RWPE2 (cell line): ENCODE measurements at regions not wholly inside any gene's neighbourhood (a gene's known extent, or its start where the extent isn't known, plus 50 kb on each side); places are given as distances from the start of the nearest gene placed in this dataset.

ENCODE experiments used
- ATAC-seq: fragments of 200-7000 bp; cut with Tn5 transposase; 3 replicates; pipeline ENCODE4 v1.9.1; 2021; ENCODE audit warnings: low read depth
- DNase-seq: peaks from one replicate; pipeline ENCODE4 v3.0.0-alpha.2; 2020; ENCODE audit warnings: low spot score
- H3K27ac ChIP-seq: fragments of 450-650 bp; 2 replicates; pipeline ENCODE4 v1.5.1; 2017; ENCODE audit warnings: mild to moderate bottlenecking; ENCODE audit not compliant: poor library complexity, severe bottlenecking
- H3K27me3 ChIP-seq: fragments of 250-450 bp; sonication (Bioruptor Pico); 2 replicates; pipeline ENCODE4 v1.5.1; 2021; ENCODE audit warnings: mild to moderate bottlenecking, moderate library complexity; ENCODE audit not compliant: insufficient read depth, poor library complexity, severe bottlenecking
- H3K36me3 ChIP-seq: fragments of 250-450 bp; sonication (Bioruptor Pico); 2 replicates; pipeline ENCODE4 v1.5.1; 2020; ENCODE audit warnings: low read depth, mild to moderate bottlenecking, moderate library complexity
- H3K4me1 ChIP-seq: fragments of 250-450 bp; sonication (Bioruptor Pico); 2 replicates; pipeline ENCODE4 v1.5.1; 2021; ENCODE audit warnings: mild to moderate bottlenecking, moderate library complexity; ENCODE audit not compliant: insufficient read depth, poor library complexity, severe bottlenecking
- H3K4me3 ChIP-seq: fragments of 250-450 bp; sonication (Bioruptor Pico); 2 replicates; pipeline ENCODE4 v1.5.1; 2021; ENCODE audit warnings: mild to moderate bottlenecking, moderate library complexity; ENCODE audit not compliant: severe bottlenecking
- H3K9me3 ChIP-seq: fragments of 250-450 bp; sonication (Bioruptor Pico); 2 replicates; pipeline ENCODE4 v1.5.1; 2021; ENCODE audit warnings: mild to moderate bottlenecking, moderate library complexity; ENCODE audit not compliant: severe bottlenecking
- CTCF ChIP-seq: fragments of 450-650 bp; IDR thresholded peaks from one replicate; pipeline ENCODE4 v1.5.1; 2017; ENCODE audit warnings: mild to moderate bottlenecking, moderate library complexity; ENCODE audit not compliant: poor library complexity, severe bottlenecking

- no peaks in the 10 kb centered on the region for H3K36me3 ChIP-seq
- no peak overlapping the region for H3K4me3 ChIP-seq
- H3K27me3 ChIP-seq, result no peaks in the 10 kb centered on the region
- DNase-seq (no peak), ATAC-seq (no peak)
- H3K9me3 ChIP-seq, result no peaks in the 10 kb centered on the region
- H3K27ac ChIP-seq, result no peak overlapping the region
- no peak for TF ChIP-seq CTCF
- H3K4me1 ChIP-seq, result no peaks in the 10 kb centered on the region
Observed at GRCh38 chrX:117532339-117532738, 584.3 kb downstream of the KLHL13 start.

GRCh38 chrX:117522725-117523700 lies 593.6 kb downstream of the KLHL13 start:
- H3K4me1 ChIP-seq, result no peaks in the 10 kb centered on the region
- no peak for TF ChIP-seq CTCF
- ATAC-seq (no peak), DNase-seq (no peak)
- H3K36me3 ChIP-seq, result no peaks in the 10 kb centered on the region
- no peaks in the 10 kb centered on the region for H3K9me3 ChIP-seq
- no peak overlapping the region for H3K27ac ChIP-seq
- H3K4me3 ChIP-seq, result no peak overlapping the region
- no peaks in the 10 kb centered on the region for H3K27me3 ChIP-seq

GRCh38 chrX:117517994-117518393 lies 598.6 kb downstream of the KLHL13 start:
- no peaks in the 10 kb centered on the region for H3K4me1 ChIP-seq
- H3K4me3 ChIP-seq, result no peak overlapping the region
- H3K27ac ChIP-seq, result no peak overlapping the region
- H3K36me3 ChIP-seq, result no peaks in the 10 kb centered on the region
- TF ChIP-seq CTCF, result no peak
- no peak for ATAC-seq
- no peaks in the 10 kb centered on the region for H3K27me3 ChIP-seq
- no peaks in the 10 kb centered on the region for H3K9me3 ChIP-seq
- no peak for DNase-seq

- no peaks in the 10 kb centered on the region for H3K27me3 ChIP-seq
- ATAC-seq (no peak), DNase-seq (no peak)
- no peaks in the 10 kb centered on the region for H3K36me3 ChIP-seq
- TF ChIP-seq CTCF, result no peak
- H3K27ac ChIP-seq, result no peak overlapping the region
- no peaks in the 10 kb centered on the region for H3K4me1 ChIP-seq
- H3K9me3 ChIP-seq, result no peaks in the 10 kb centered on the region
- H3K4me3 ChIP-seq, result no peak overlapping the region
Observed at GRCh38 chrX:117511379-117511778, 605.2 kb downstream of the KLHL13 start.

GRCh38 chrX:117510453-117510852 lies 606.2 kb downstream of the KLHL13 start:
- H3K9me3 ChIP-seq, result no peaks in the 10 kb centered on the region
- H3K4me1 ChIP-seq, result no peaks in the 10 kb centered on the region
- H3K27ac ChIP-seq, result no peak overlapping the region
- no peaks in the 10 kb centered on the region for H3K36me3 ChIP-seq
- no peak overlapping the region for H3K4me3 ChIP-seq
- TF ChIP-seq CTCF, result peak; percentile 6
- no peaks in the 10 kb centered on the region for H3K27me3 ChIP-seq
- ATAC-seq (no peak), DNase-seq (no peak)
